Cardiac fibroblast (primary cell): ENCODE measurements at regions not wholly inside any gene's neighbourhood (a gene's known extent, or its start where the extent isn't known, plus 50 kb on each side); places are given as distances from the start of the nearest gene placed in this dataset.

ENCODE experiments used
- DNase-seq, 2 donors: peaks; one replicate each; pipeline versions ENCODE4 v3.0.0 to v3.0.0-alpha.2; 2010; ENCODE audit warnings: low read depth in 2 of 2
- H3K4me3 ChIP-seq, 2 donors: replicated peaks in 1 of 2; 1 replicate in 1 of 2; 2 replicates in 1 of 2; pipeline ENCODE4 v1.5.1; 2011; ENCODE audit warnings: low read depth in 2 of 2, low read length in 2 of 2, mild to moderate bottlenecking in 2 of 2, moderate library complexity in 1 of 2
- CTCF ChIP-seq: IDR thresholded peaks from one replicate; pipeline ENCODE4 v1.5.1; 2011; ENCODE audit warnings: low read depth, mild to moderate bottlenecking, low read length, inconsistent platforms

- TF ChIP-seq CTCF, result no peak
- peak; percentile 58 to 66 for DNase-seq
- no peak overlapping the region for H3K4me3 ChIP-seq
Measured at GRCh38 chr7:131072505-131073091, 255.1 kb upstream of the MKLN1 start.

GRCh38 chr7:131074043-131074442, 253.6 kb upstream of the MKLN1 start:
- no peak for TF ChIP-seq CTCF
- no peak overlapping the region for H3K4me3 ChIP-seq
- no peak for DNase-seq

- TF ChIP-seq CTCF, result no peak
- H3K4me3 ChIP-seq, result no peak overlapping the region
- no peak for DNase-seq
Measured at GRCh38 chr7:131074585-131074984, 253.1 kb upstream of the MKLN1 start.

GRCh38 chr7:131075406-131075805, 252.3 kb upstream of the MKLN1 start:
- no peak for TF ChIP-seq CTCF
- no peak for DNase-seq
- H3K4me3 ChIP-seq, result no peak overlapping the region

GRCh38 chr7:131076032-131076431, 251.6 kb upstream of the MKLN1 start:
- no peak for TF ChIP-seq CTCF
- peak; percentile 55 to 76 for DNase-seq
- H3K4me3 ChIP-seq, result no peak overlapping the region

GRCh38 chr7:131076711-131077181, 250.9 kb upstream of the MKLN1 start:
- no peak overlapping the region for H3K4me3 ChIP-seq
- TF ChIP-seq CTCF, result no peak
- DNase-seq, result peak; percentile 31 to 59

GRCh38 chr7:131077735-131078134, 249.9 kb upstream of the MKLN1 start:
- no peak for DNase-seq
- H3K4me3 ChIP-seq, result no peak overlapping the region
- TF ChIP-seq CTCF, result no peak
